ENCODE measurements at regions not wholly inside any gene's neighbourhood (a gene's known extent, or its start where the extent isn't known, plus 50 kb on each side); places are given as distances from the start of the nearest gene placed in this dataset.

- H3K4me3 ChIP-seq (replicated peaks in 1 of 2; ENCODE audit: low read depth in 2 of 2, low read length in 2 of 2): no peak overlapping the region
- no peak for DNase-seq (ENCODE audit: low read depth in 2 of 2)
- no peak for TF ChIP-seq CTCF (IDR thresholded peaks at IDR 0.05; ENCODE audit: low read depth, low read length)
These were observed 164.9 kb upstream of the KLF3 start for GRCh38 chr4:38499101-38499500.

- no peak for DNase-seq (ENCODE audit: low read depth in 2 of 2)
- H3K4me3 ChIP-seq (replicated peaks in 1 of 2; ENCODE audit: low read depth in 2 of 2, low read length in 2 of 2): no peak overlapping the region
- TF ChIP-seq CTCF (IDR thresholded peaks at IDR 0.05; ENCODE audit: low read depth, low read length): no peak
These were observed 163.6 kb upstream of the KLF3 start for GRCh38 chr4:38500433-38500832.

GRCh38 chr4:38501698-38502097, 162.3 kb upstream of the KLF3 start:
- no peak for TF ChIP-seq CTCF (IDR thresholded peaks at IDR 0.05; ENCODE audit: low read depth, low read length)
- no peak for DNase-seq (ENCODE audit: low read depth in 2 of 2)
- no peak overlapping the region for H3K4me3 ChIP-seq (replicated peaks in 1 of 2; ENCODE audit: low read depth in 2 of 2, low read length in 2 of 2)

GRCh38 chr4:38503689-38504395, 160.2 kb upstream of the KLF3 start:
- no peak overlapping the region for H3K4me3 ChIP-seq (replicated peaks in 1 of 2; ENCODE audit: low read depth in 2 of 2, low read length in 2 of 2)
- DNase-seq (ENCODE audit: low read depth in 2 of 2): no peak

GRCh38 chr4:38504396-38504715, 159.6 kb upstream of the KLF3 start:
- no peak for DNase-seq (ENCODE audit: low read depth in 2 of 2)
- no peak for TF ChIP-seq CTCF (IDR thresholded peaks at IDR 0.05; ENCODE audit: low read depth, low read length)
- no peak overlapping the region for H3K4me3 ChIP-seq (replicated peaks in 1 of 2; ENCODE audit: low read depth in 2 of 2, low read length in 2 of 2)

More at GRCh38 chr4:38503689-38504395, 160.2 kb upstream of the KLF3 start:
- no peak for TF ChIP-seq CTCF (IDR thresholded peaks at IDR 0.05; ENCODE audit: low read depth, low read length)

GRCh38 chr4:38509551-38509950, 154.4 kb upstream of the KLF3 start:
- TF ChIP-seq CTCF (IDR thresholded peaks at IDR 0.05; ENCODE audit: low read depth, low read length): no peak
- H3K4me3 ChIP-seq (replicated peaks in 1 of 2; ENCODE audit: low read depth in 2 of 2, low read length in 2 of 2): no peak overlapping the region
- DNase-seq (ENCODE audit: low read depth in 2 of 2): no peak

GRCh38 chr4:38510201-38510600, 153.8 kb upstream of the KLF3 start:
- TF ChIP-seq CTCF (IDR thresholded peaks at IDR 0.05; ENCODE audit: low read depth, low read length): no peak
- no peak for DNase-seq (ENCODE audit: low read depth in 2 of 2)
- H3K4me3 ChIP-seq (replicated peaks in 1 of 2; ENCODE audit: low read depth in 2 of 2, low read length in 2 of 2): no peak overlapping the region

Data from cardiac fibroblast (primary cell).